ENCODE measurements at regions not wholly inside any gene's neighbourhood (a gene's known extent, or its start where the extent isn't known, plus 50 kb on each side); places are given as distances from the start of the nearest gene placed in this dataset.

DNA sequence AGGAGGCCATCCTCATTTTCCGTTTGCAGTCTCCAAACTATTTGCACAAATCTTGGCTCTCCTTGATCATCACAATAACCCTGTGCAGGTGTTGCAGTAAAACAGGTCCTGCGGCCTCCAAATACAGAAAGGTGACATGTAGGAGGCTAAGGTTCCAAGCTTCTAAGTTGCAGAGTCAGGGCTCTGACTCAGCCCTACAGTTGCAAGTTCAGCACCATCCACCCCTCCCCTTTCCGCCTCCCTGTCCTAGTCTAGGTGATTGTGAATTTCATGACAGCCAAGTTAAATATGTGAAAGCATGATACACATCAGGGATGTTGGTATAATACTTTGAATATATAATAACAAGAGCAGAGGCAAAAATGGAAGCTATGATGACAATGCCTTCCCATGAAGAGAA lies 317.3 kb upstream of the CDH4 start:
- TF ChIP-seq, protein P1, sequence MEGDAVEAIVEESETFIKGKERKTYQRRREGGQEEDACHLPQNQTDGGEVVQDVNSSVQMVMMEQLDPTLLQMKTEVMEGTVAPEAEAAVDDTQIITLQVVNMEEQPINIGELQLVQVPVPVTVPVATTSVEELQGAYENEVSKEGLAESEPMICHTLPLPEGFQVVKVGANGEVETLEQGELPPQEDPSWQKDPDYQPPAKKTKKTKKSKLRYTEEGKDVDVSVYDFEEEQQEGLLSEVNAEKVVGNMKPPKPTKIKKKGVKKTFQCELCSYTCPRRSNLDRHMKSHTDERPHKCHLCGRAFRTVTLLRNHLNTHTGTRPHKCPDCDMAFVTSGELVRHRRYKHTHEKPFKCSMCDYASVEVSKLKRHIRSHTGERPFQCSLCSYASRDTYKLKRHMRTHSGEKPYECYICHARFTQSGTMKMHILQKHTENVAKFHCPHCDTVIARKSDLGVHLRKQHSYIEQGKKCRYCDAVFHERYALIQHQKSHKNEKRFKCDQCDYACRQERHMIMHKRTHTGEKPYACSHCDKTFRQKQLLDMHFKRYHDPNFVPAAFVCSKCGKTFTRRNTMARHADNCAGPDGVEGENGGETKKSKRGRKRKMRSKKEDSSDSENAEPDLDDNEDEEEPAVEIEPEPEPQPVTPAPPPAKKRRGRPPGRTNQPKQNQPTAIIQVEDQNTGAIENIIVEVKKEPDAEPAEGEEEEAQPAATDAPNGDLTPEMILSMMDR (conservative IDR thresholded peaks at IDR 0.05; ENCODE audit: low read length): no peak
- TF ChIP-seq EZH2phosphoT487 (IDR thresholded peaks at IDR 0.05; ENCODE audit: borderline replicate concordance, low read depth, low read length): no peak

Measured in OCI-LY7 (cell line).